NCI-H1105 (cell line): ENCODE measurements at regions not wholly inside any gene's neighbourhood (a gene's known extent, or its start where the extent isn't known, plus 50 kb on each side); places are given as distances from the start of the nearest gene placed in this dataset.

Experiments
- DNase-seq: peaks from one replicate; lab custom pipeline; 2025; lab: John Stamatoyannopoulos, UW

- DNase-seq = no peak
These were observed 69.8 kb upstream of the DMAC1 start for GRCh38 chr9:7869340-7869739.

DNA sequence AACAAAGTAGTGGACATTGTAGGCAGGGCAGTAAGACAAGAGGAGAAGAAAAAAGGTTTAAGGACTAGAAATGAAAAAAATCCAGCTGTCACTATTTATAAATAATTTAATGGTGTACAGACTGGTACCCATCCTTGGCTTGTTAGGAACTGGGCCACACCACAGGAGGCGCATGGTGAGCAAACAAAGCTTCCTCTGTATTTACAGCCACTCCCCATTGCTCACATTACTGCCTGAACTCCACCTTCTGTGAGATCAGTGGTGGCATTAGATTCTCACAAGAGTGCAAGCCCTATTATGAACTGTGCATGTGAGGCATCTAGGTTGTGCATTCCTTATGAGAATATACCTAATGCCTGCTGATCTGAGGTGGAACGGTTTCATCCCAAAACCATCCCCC lies 62.6 kb upstream of the DMAC1 start:
- no peak for DNase-seq

DNA sequence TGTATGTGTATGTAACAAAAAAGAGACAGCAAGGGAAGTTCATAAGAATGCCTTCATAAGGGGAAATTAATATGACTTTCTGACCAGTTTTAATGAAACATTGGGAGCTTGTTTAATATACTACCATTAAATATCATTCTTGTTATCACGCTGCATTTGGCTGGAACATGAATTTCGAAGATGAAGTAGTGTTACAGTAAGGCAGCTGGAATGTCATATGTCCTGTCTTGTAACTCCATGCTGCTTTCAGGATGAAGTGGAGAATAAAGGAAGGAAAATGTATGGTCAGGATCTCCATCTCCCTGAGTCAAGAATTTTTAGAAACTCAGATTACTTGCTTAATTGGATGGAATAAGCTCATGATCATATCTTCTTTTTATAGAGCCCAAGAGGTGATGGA lies 61.5 kb upstream of the DMAC1 start:
- DNase-seq = no peak

DNA sequence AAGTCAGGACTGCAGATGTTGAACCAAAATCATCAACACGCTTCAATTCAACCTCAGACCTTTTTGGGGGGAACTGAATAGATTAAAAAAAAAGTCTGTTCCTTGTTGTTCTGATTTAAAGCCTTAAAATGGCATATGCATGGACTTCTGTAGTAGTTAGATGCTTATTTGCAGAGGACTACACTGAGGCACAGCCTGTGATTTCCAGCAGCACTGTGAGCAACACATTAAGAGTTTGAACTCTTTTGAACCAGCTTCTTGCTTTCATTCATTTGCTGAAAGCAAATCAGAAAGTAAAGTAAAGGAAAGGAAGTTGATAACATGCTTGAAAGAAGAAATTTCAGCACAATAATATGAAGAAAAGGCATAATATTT lies 60.7 kb upstream of the DMAC1 start:
- DNase-seq = no peak

DNA sequence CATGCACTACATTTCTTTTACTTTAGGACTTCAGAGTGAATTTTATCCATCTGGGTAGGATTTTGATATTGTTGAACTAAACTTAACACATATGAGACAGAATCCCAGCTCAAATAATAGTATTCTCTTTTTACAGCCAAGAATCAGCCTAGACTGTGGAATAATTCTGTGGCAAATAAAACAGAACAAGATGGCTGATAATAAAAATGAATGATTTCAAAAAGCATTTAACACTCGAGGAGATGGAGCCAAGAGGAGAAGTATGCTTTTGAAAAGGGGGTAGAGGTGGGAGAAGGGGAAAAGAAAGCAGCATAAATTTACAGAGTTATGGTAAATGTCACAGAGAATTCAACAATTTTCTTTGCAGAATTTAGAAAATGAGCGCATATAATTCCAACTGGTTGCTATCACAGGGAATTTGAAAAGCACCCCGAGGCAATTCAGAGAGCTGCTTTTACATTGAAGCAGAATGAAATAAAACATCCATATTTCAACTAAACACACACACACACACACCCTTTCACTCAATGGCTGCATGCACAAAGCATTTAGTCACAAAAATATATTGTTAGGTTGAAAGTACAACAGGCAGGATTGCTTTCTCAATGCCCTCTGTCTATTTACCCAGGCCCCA lies 60.2 kb upstream of the DMAC1 start:
- no peak for DNase-seq

GRCh38 chr9:7858166-7858565 lies 58.6 kb upstream of the DMAC1 start:
- no peak for DNase-seq

GRCh38 chr9:7854763-7855162 lies 55.2 kb upstream of the DMAC1 start:
- DNase-seq = no peak
